Endothelial cell (in vitro differentiated cells): ENCODE measurements at regions not wholly inside any gene's neighbourhood (a gene's known extent, or its start where the extent isn't known, plus 50 kb on each side); places are given as distances from the start of the nearest gene placed in this dataset.

Source experiments
- DNase-seq: peaks from one replicate; pipeline ENCODE4 v3.0.0; 2021; ENCODE audit warnings: low spot score
- H3K27ac Mint-ChIP-seq: one replicate; pipeline ENCODE4 v1.8.0; 2021; ENCODE audit warnings: mixed read lengths, inconsistent platforms; ENCODE audit not compliant: unreplicated experiment
- H3K27me3 Mint-ChIP-seq: one replicate; pipeline ENCODE4 v1.8.0; 2021; ENCODE audit warnings: mild to moderate bottlenecking, moderate library complexity, mixed read lengths, inconsistent platforms; ENCODE audit not compliant: unreplicated experiment
- H3K36me3 Mint-ChIP-seq: one replicate; pipeline ENCODE4 v1.8.0; 2021; ENCODE audit warnings: mild to moderate bottlenecking, low read depth, mixed read lengths, inconsistent platforms; ENCODE audit not compliant: unreplicated experiment
- H3K4me1 Mint-ChIP-seq: one replicate; pipeline ENCODE4 v1.8.0; 2021; ENCODE audit warnings: mild to moderate bottlenecking, mixed read lengths, inconsistent platforms; ENCODE audit not compliant: unreplicated experiment
- H3K4me3 Mint-ChIP-seq: one replicate; pipeline ENCODE4 v1.8.0; 2021; ENCODE audit warnings: mild to moderate bottlenecking, mixed read lengths, inconsistent platforms; ENCODE audit not compliant: unreplicated experiment
- H3K9me3 Mint-ChIP-seq: one replicate; pipeline ENCODE4 v1.8.0; 2021; ENCODE audit warnings: mixed read lengths, inconsistent platforms; ENCODE audit not compliant: unreplicated experiment
- CTCF ChIP-seq: fragments of 200-600 bp; sonication (generic); IDR thresholded peaks from one replicate; pipeline ENCODE4 v1.5.0; 2021; ENCODE audit warnings: antibody characterized with exemption; ENCODE audit not compliant: unreplicated experiment

- Mint-ChIP-seq H3K4me3 (no peak overlapping the region), H3K27me3 (peaks cover 9% of the 10 kb centered on the region), H3K27ac (no peak overlapping the region), H3K36me3 (no peaks in the 10 kb centered on the region), H3K4me1 (no peaks in the 10 kb centered on the region), H3K9me3 (no peaks in the 10 kb centered on the region)
- TF ChIP-seq CTCF: no peak
- no peak for DNase-seq
Measured at GRCh38 chr2:12201369-12201768, 454.9 kb downstream of the LPIN1 start.

- H3K9me3 Mint-ChIP-seq: no peaks in the 10 kb centered on the region
- no peak overlapping the region for H3K27ac Mint-ChIP-seq
- no peak for DNase-seq
- TF ChIP-seq CTCF: no peak
- H3K4me3 Mint-ChIP-seq: no peak overlapping the region
- H3K4me1 Mint-ChIP-seq: no peaks in the 10 kb centered on the region
- H3K36me3 Mint-ChIP-seq: no peaks in the 10 kb centered on the region
- H3K27me3 Mint-ChIP-seq: peaks cover 8% of the 10 kb centered on the region
Measured at GRCh38 chr2:12202313-12203075, 456.1 kb downstream of the LPIN1 start.

- DNase-seq: no peak
- no peak for TF ChIP-seq CTCF
- H3K27ac Mint-ChIP-seq: no peak overlapping the region
- no peak overlapping the region for H3K4me3 Mint-ChIP-seq
- H3K36me3 Mint-ChIP-seq: no peaks in the 10 kb centered on the region
- H3K9me3 Mint-ChIP-seq: no peaks in the 10 kb centered on the region
- no peaks in the 10 kb centered on the region for H3K4me1 Mint-ChIP-seq
- peaks cover 8% of the 10 kb centered on the region for H3K27me3 Mint-ChIP-seq
Measured at GRCh38 chr2:12203528-12203927, 457.1 kb downstream of the LPIN1 start.

- TF ChIP-seq CTCF: no peak
- Mint-ChIP-seq H3K36me3 (no peaks in the 10 kb centered on the region), H3K27me3 (peaks cover 8% of the 10 kb centered on the region), H3K27ac (no peak overlapping the region), H3K4me3 (no peak overlapping the region), H3K4me1 (no peaks in the 10 kb centered on the region), H3K9me3 (no peaks in the 10 kb centered on the region)
- DNase-seq: no peak
Measured at GRCh38 chr2:12205086-12205485, 458.7 kb downstream of the LPIN1 start.

GRCh38 chr2:12207491-12207890, 461.1 kb downstream of the LPIN1 start:
- no peak for TF ChIP-seq CTCF
- no peak overlapping the region for H3K27ac Mint-ChIP-seq
- H3K4me1 Mint-ChIP-seq: no peaks in the 10 kb centered on the region
- no peak overlapping the region for H3K4me3 Mint-ChIP-seq
- H3K36me3 Mint-ChIP-seq: no peaks in the 10 kb centered on the region
- H3K27me3 Mint-ChIP-seq: peaks cover 8% of the 10 kb centered on the region
- no peak for DNase-seq
- no peaks in the 10 kb centered on the region for H3K9me3 Mint-ChIP-seq
